DND-41 (cell line): ENCODE measurements at regions not wholly inside any gene's neighbourhood (a gene's known extent, or its start where the extent isn't known, plus 50 kb on each side); places are given as distances from the start of the nearest gene placed in this dataset.

Experiments
- EZH2 ChIP-seq: IDR thresholded peaks from 3 replicates; pipeline ENCODE4 v1.6.1; 2012; ENCODE audit warnings: borderline replicate concordance, low read depth, mild to moderate bottlenecking, moderate library complexity, low read length, inconsistent platforms; ENCODE audit not compliant: severe bottlenecking
- TF ChIP-seq, protein P1 (sequence below): IDR thresholded peaks from 2 replicates; pipeline ENCODE4 v1.5.1; 2012; ENCODE audit warnings: borderline replicate concordance, low read length, moderate library complexity, mild to moderate bottlenecking; ENCODE audit not compliant: poor library complexity, severe bottlenecking; ENCODE audit errors: extremely low read depth

- TF ChIP-seq, protein P1, sequence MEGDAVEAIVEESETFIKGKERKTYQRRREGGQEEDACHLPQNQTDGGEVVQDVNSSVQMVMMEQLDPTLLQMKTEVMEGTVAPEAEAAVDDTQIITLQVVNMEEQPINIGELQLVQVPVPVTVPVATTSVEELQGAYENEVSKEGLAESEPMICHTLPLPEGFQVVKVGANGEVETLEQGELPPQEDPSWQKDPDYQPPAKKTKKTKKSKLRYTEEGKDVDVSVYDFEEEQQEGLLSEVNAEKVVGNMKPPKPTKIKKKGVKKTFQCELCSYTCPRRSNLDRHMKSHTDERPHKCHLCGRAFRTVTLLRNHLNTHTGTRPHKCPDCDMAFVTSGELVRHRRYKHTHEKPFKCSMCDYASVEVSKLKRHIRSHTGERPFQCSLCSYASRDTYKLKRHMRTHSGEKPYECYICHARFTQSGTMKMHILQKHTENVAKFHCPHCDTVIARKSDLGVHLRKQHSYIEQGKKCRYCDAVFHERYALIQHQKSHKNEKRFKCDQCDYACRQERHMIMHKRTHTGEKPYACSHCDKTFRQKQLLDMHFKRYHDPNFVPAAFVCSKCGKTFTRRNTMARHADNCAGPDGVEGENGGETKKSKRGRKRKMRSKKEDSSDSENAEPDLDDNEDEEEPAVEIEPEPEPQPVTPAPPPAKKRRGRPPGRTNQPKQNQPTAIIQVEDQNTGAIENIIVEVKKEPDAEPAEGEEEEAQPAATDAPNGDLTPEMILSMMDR, result peak; percentile 35
- no peak for TF ChIP-seq EZH2
These were observed 76.0 kb upstream of the DSG1 start for GRCh38 chr18:31241900-31242409.
